ENCODE measurements at regions not wholly inside any gene's neighbourhood (a gene's known extent, or its start where the extent isn't known, plus 50 kb on each side); places are given as distances from the start of the nearest gene placed in this dataset.

GRCh38 chr12:18908191-18908590 lies 170.3 kb downstream of the CAPZA3 start:
- TF ChIP-seq CTCF (IDR thresholded peaks at IDR 0.05; ENCODE audit: insufficient read depth, low read depth, low read length) (no peak), EZH2 (IDR thresholded peaks at IDR 0.05; ENCODE audit: insufficient read depth, low read length) (no peak)

Data from astrocyte (in vitro differentiated cells and primary cell).